NCI-H1417 (cell line): ENCODE measurements at regions not wholly inside any gene's neighbourhood (a gene's known extent, or its start where the extent isn't known, plus 50 kb on each side); places are given as distances from the start of the nearest gene placed in this dataset.
"Not testable (repeated sequence)": the region's sequence is repeated elsewhere in the genome, so short reads cannot be mapped to it uniquely, and the experiment has no call there.

Experiments
- DNase-seq, 3 experiments: peaks; one replicate each; lab custom pipeline; 2025; lab: John Stamatoyannopoulos, UW

GRCh38 chr3:164927728-164928127, 150.6 kb downstream of the SI start:
- no peak for DNase-seq

DNA sequence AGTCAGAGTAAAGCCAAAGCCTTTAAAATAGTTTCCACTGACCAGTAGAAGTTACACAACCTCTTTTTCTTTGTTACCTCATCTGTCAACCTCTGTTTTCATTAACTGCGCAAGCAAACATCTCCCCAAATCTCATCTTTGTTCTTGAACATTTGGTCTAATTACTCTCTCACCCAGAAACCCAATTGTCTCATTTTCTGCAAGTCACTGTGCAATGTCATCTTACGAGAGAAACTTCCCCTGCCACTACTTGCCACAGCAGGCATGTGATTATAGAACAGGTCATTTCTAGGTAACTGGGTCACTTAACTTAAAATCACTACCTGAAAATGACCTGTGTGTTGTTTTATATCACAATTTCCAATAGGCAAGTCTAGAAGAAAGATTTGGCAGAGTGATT, 159.4 kb downstream of the SI start:
- peak in 1 of 3 experiments; percentile 32 for DNase-seq

DNA sequence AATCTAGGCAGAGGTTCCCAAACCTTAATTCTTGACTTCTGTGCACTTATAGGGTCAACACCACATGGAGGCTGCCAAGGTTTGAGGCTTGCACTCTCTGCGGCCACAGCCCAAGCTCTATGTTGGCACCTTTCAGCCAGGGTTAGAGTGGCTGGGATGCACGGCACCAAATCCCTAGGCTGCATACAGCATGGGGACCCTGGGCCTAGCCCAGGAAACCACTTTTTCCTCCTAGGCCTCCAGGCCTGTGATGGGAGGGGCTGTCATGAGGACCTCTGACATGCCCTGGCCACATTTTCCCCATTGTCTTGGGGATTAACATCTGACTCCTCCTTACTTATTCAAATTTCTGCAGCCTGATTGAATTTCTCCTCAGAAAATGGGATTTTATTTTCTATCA, 165.4 kb downstream of the SI start:
- no peak for DNase-seq

- no peak for DNase-seq
These were observed 174.4 kb downstream of the SI start for GRCh38 chr3:164903820-164904451.

- peak in 2 of 3 experiments; percentile 3 to 68 for DNase-seq
These were observed 181.0 kb downstream of the SI start for GRCh38 chr3:164897342-164897741.

DNA sequence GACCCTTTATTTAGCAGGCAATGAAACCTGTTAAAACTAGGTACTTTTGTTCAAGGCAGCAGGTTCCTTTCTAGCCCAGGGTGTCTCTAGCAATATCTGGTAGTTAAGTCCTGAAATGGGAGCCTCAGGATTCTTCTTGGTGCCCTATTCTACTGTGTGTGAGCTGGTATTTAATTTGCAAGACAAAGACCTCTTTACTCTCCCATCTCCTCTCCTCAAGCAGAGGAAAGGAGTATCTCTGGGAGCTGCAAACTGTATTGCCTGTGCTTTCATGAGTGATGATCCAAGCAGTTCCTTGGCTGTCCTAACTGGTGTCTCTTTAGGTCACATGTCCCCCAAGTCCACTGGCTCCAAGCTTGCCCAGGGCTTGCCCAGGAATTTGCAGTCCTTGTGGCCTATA, 188.2 kb downstream of the SI start:
- DNase-seq: no peak

GRCh38 chr3:164883171-164883570, 195.1 kb downstream of the SI start:
- DNase-seq: no peak

- no peak for DNase-seq
These were observed 199.1 kb downstream of the SI start for GRCh38 chr3:164879201-164879600.

GRCh38 chr3:164864454-164864853, 213.8 kb downstream of the SI start:
- DNase-seq: no peak

DNA sequence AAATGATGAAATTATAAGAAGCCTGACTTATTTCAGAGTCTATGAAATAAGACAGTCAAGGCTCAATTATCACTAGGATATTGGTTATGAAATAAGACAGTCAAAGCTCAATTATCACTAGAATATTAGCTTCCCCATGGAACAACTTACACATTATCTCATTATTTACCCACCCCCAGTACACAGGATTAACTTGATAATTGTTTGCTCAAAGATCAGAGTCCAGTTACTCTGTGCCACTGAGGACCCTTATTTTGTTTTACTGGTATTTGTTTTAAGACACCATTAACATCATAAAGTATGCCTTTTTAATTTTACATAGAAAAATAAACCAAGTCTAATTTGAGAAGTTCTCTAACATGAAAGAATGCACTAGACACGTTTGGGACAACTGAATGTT, 225.4 kb downstream of the SI start:
- peak in 1 of 3 experiments; percentile 19 for DNase-seq

DNA sequence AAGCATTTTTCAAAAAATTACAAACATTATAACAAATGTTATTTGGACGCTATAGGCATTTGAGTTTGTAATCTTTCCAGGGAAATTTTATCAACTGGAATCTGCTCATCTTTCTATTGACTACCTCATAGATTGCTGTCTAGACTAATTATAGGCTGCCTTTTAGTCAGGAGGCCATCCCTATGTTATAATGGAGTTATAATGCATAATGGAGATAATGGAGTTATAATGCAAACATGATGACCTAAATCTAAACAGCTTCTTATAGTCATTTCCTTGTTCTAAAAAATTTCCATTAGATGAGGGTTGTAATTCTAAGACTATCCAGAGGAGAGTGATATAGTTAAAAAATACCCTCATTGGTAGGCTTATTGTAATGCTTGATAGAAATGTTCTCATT, 226.4 kb downstream of the SI start:
- DNase-seq: peak in 1 of 3 experiments; percentile 15

- DNase-seq: no peak
These were observed 227.1 kb downstream of the SI start for GRCh38 chr3:164851204-164851603.

- no peak for DNase-seq
These were observed 229.4 kb downstream of the SI start for GRCh38 chr3:164848923-164849322.

GRCh38 chr3:164845739-164846138, 232.6 kb downstream of the SI start:
- no peak for DNase-seq

DNA sequence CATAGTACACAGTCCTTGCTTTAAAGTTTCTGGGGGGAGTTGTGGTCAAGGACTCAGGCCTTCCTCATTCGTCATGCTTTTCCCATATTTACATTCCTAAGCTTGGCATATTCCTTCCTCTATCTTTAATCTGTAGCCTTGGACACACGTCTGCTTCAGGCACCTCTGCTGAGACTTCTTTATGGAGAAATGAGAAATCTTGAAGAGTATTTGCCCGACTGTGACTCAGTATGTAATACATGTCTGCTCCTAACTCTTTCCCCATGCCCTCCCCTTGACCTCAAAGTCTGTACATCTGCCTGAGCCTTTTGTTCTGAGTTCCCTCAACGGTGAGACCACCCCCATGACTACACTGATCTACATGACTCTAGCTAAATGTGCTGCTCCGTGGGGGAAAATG, 246.1 kb downstream of the SI start:
- no peak for DNase-seq

- DNase-seq: no peak
These were observed 260.0 kb downstream of the SI start for GRCh38 chr3:164818318-164818717.

DNA sequence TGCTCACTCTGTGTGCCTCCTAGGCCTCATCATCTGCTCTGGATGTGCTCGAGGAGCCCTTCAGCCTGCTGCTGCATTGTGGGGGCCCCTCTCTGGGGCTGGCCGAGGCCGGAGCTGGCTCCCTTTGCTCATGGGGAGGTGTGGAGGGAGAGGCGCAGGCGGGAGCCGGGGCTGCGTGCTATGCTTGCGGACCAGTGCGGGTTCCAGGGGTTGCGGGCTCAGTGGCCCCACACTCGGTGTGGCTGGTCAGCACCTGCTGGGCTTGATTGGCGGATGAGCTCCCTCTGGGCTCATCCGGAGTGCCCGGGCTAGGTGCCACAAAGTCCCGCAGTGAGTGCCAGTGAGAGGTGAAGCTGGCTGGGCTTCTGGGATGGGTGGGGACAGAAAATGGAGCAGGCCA, 264.2 kb downstream of the SI start:
- no peak for DNase-seq

DNA sequence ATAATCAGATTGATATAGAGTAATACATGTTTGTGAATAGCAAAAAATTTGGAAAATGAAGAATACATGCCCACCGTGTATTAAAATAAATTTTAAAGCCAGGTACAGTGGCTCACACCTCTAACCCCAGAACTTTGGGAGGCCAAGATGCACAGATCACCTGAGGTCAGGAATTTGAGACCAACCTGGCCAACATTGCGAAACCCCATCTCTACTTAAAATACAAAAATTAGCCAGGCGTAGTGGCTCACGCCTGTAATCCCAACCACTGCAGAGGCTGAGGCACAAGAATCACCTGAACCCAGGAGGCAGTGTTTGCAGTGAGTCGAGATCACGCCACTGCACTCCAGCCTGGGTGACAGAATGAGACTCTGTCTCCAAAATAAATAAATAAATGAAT, 266.3 kb downstream of the SI start:
- no peak for DNase-seq

DNA sequence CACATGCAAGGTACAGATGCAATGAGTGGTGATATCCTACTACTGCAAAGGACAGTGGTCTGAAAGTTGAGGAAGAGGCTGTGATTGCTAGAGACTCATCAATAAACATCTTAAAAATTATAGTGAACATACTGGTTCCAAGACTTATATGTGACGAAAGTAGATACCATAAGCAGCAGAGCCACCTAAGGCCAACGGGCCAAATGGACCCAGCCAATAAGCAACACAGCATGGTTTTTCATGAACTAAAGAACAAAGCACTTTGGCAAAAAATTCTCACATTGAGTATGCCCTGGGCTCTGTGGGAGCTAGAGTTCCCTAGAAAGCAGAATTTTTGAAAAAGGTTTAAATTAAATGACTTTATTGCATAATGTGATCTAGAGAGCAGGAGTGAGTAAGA, 272.1 kb downstream of the SI start:
- peak in 1 of 3 experiments; percentile 32 for DNase-seq

- DNase-seq: no peak
These were observed 284.2 kb downstream of the SI start for GRCh38 chr3:164794099-164794498.

DNA sequence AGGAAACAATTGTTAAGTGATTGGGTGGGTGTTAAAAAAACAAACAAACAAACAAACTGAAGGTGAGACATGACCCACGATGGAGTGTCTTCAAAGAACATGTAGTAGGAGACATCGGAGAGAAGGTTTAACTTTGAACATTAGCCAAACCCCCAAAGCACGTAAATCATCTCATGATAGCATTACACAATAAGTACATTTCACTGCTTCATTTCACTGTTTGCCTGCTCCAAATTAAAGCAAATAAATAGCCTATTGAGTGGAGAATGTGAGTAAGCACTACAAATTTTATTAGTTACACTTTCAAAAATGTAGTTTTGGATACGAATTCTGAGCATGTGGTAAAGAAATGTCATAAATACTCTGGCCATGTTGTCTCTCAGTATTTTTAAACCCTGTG, 287.0 kb downstream of the SI start:
- peak in 1 of 3 experiments; percentile 27 for DNase-seq

- not testable (repeated sequence) for DNase-seq
These were observed 293.9 kb downstream of the SI start for GRCh38 chr3:164784407-164784806.

DNA sequence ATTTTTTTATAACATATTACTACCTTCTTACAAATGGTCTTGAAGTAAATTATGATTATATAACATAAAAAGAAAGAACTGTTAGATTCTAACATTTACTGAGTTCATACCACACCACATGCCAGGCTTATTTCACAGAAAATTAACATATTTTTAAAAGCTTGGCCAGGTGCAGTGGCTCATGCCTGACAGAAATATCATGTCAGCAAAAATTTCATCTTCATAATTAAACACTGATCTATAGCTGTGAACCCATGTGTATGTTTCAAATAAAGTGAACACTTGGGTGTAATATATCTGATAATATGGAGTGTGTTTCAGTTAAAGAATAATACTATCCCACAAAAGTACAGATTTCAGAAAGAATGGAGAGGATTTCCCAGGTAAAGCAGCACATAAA, 296.5 kb downstream of the SI start:
- DNase-seq: peak in 1 of 3 experiments; percentile 28

- DNase-seq: peak; percentile 9 to 88 (median 55)
These were observed 298.5 kb downstream of the SI start for GRCh38 chr3:164779816-164780215.
